SK-N-SH (cell line): ENCODE measurements at regions not wholly inside any gene's neighbourhood (a gene's known extent, or its start where the extent isn't known, plus 50 kb on each side); places are given as distances from the start of the nearest gene placed in this dataset.

Experiments used
- CTCF ChIP-seq: fragments of 200-600 bp; sonication (generic); IDR thresholded peaks from 2 replicates; pipeline ENCODE4 v1.6.1; 2017; ENCODE audit warnings: antibody characterized with exemption, mild to moderate bottlenecking, moderate library complexity
- EZH2phosphoT487 ChIP-seq: fragments of 200-600 bp; sonication (generic); IDR thresholded peaks from 2 replicates; pipeline ENCODE4 v1.6.1; 2017; ENCODE audit warnings: low read depth, mixed run types, mild to moderate bottlenecking, antibody characterized with exemption, moderate library complexity, borderline replicate concordance
- FOXM1 ChIP-seq: IDR thresholded peaks from 2 replicates; pipeline ENCODE4 v1.4.0; 2012; ENCODE audit warnings: low read depth, mild to moderate bottlenecking
- MXI1 ChIP-seq: IDR thresholded peaks from 2 replicates; pipeline ENCODE4 v1.6.1; 2012; ENCODE audit warnings: mild to moderate bottlenecking, low read depth, low read length, improper control_type of control experiment
- POLR2AphosphoS5 ChIP-seq: IDR thresholded peaks from 2 replicates; pipeline ENCODE4 v1.6.1; 2012; ENCODE audit warnings: low read depth, low read length
- USF2 ChIP-seq: fragments of 150-350 bp; IDR thresholded peaks from 2 replicates; pipeline ENCODE4 v1.6.1; 2017; ENCODE audit warnings: antibody characterized with exemption, low read length, low read depth, borderline replicate concordance
- YY1 ChIP-seq: IDR thresholded peaks from 2 replicates; pipeline ENCODE4 v1.4.0; 2012; ENCODE audit warnings: low read depth, mild to moderate bottlenecking

GRCh38 chr3:150278195-150278594, 129.9 kb upstream of the TSC22D2 start:
- no peak for TF ChIP-seq YY1
- no peak for TF ChIP-seq POLR2AphosphoS5
- TF ChIP-seq CTCF, result no peak
- TF ChIP-seq FOXM1, result no peak
- TF ChIP-seq MXI1, result no peak
- no peak for TF ChIP-seq EZH2phosphoT487
- no peak for TF ChIP-seq USF2
